NOMO-1 (cell line): ENCODE measurements at regions not wholly inside any gene's neighbourhood (a gene's known extent, or its start where the extent isn't known, plus 50 kb on each side); places are given as distances from the start of the nearest gene placed in this dataset.
"Not testable (repeated sequence)": the region's sequence is repeated elsewhere in the genome, so short reads cannot be mapped to it uniquely, and the experiment has no call there.

Experiments
- DNase-seq, 2 experiments: peaks; one replicate each; lab custom pipeline; 2025; ENCODE audit not compliant: unreplicated experiment in 2 of 2; lab: John Stamatoyannopoulos, UW

DNA sequence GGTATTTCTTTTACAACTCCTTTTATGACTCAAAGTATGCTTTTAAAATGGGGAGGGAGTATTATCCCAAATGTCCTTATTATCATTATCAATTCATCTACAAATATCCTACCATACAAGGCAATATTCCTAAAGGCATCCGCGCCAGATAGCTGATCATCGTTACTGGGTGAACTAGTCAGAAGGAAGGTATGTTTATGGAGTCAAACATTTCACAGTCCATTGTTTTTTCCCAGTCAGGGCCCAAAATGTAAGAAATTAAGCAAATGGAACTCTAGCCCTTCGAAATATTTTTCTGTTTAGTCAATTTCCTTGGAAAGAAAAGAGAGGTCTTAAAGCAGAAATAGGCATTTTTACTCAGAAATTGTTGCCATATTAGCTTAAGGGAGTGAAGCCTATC is 188.5 kb upstream of the CCNG1 start:
- no peak for DNase-seq

DNA sequence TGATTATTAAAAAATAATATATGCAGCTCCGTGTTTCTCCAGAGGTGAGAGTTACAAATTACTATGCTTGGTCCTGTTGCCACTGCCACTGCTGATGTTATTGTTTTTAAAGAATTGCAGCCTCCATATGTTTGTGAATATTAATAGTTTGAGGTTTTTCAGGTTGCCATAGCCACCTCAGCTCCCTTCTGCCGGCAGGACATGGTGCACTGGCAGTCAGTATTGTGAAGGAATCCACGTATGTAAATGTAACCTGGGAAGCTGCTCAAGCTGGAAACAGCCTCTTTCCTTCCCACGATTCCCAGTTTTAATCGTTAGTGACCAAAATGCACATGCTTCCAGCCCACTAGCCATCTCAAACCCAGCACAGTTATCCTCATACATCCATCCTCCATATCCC is 184.4 kb upstream of the CCNG1 start:
- DNase-seq, result no peak

DNA sequence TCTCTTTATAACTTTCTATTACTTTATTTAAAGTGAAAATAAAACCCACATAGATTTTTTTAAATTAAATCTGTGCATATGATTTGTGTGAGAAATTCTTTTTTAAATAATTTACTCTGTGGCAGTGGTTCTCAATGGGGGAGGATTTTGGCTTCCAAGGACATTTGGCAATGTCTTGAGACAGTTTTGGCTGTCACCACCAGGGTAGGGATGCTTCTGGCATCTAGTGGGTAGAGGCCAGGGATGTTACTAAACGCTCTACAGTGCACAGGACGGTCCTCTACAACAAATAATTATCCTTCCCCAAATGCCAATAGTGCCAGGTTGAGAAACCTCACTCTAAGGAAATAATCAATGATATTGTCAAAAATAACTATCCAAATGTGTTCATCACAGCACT is 177.9 kb upstream of the CCNG1 start:
- no peak for DNase-seq

DNA sequence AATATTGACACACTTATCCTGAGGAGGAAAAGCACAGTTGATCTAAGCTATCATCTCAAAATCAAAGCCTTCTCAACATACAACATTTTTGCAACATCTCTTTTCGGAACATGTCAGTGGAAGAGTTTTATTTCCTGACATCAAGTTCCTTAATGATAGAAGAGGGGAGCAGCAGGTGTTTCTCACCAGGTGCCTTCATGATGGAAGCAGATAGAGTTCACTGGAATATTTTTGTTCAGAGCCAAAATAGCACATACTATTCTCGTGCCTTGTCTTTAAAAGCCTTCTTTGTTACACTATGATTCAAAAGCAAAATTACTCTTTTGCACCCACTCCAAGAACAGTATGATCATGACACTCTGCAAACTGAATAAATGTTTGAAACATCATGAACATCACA is 176.9 kb upstream of the CCNG1 start:
- no peak for DNase-seq

DNA sequence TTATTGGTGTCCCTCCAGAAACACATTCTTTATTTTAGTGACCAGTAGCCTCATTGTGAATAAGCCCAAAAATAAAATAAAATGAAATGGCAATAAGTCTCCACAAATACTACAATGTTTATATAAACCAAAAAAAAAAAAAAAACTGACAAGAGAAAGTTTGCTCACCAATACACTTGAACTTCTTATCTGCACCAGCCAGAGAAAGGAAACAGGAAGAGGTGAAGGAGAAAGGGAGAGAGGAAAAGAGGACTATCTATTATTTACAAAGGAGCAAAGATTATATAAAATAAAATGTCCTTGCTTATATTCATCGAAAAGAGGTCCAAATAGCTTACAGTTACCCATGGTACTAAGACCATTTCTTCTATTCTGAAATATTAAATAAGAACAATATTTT is 176.4 kb upstream of the CCNG1 start:
- DNase-seq, result no peak

DNA sequence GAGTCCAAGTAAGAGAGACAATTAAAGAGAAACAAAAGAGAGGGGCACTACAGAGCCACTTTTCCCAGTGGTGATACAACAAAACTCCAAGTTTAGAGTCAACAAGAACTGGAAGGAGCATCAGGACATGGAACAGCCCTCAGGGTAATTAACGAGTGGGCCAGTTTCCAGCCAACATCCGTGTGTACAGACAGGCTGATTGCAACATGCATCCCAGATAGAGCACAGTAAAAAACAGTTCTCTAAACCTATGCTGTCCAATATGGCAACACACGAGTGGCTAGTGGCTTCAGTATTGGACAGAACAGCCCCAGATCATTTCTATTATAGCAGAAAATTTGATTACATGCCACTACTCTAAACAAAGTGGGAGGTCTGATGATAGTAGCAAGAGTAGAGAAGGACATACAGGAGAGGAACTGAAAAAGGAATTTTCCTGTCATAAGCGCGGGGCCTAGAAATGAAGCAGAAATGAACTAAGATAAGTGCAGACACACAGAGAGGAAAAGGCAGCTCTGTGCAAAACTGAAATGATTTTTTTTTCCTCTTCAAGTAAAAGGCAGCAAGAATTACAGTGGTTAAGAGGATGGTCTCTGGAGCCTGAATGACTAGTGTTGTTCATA is 175.6 kb upstream of the CCNG1 start:
- no peak for DNase-seq

DNA sequence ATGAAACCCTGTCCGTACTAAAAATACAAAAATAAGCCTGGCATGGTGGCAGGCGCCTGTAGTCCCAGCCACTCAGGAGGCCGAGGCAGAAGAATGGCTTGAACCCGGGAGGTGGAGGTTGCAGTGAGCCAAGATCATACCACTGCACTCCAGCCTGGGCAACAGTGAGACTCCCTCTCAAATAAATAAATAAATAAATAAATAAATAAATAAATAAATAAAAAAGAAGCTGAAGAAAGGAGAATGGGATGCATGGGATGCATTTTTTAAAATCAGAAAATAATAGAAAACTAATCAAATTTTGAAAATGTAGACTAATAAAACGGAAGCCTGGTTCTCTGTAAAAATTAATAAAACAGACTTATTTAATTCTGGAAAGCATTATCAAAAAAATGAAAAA is 171.1 kb upstream of the CCNG1 start:
- DNase-seq, result not testable (repeated sequence)

DNA sequence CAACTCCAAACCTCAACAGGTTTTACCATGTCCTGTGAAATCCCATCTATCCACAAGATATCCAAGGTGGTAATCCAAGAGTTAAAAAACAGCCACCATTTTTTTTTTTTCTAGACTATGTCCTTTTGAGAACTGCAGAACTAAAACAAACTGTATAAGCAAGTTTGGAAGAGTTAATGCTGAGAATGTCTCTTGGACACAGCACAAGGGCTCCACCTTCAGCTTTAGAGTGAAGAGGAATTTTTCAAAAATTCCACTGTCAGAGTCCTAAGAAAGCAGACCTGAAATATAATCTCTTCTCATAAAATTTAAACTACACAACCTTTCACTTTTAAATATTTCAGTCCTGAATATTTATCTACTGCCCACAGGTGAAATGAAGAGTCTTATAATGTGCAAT is 167.8 kb upstream of the CCNG1 start:
- no peak for DNase-seq

DNA sequence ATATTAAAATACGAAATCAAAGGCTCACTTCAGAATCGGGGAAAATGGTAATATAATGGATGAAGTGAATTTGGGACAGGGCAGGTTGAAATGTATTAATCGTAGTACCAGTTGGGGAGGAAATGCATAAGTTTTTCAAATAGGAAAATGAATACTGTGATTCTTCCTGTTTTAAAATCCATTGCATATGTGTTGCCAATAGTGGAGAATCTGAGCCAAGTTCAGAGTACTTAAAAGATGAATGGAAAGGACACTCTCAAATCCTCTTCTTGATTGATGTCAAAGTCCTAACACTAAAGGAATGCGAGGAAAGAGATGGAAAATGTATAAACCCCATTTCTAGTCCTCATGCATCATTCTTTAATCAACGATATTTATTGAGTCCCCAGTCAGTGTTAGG is 160.9 kb upstream of the CCNG1 start:
- DNase-seq, result no peak

DNA sequence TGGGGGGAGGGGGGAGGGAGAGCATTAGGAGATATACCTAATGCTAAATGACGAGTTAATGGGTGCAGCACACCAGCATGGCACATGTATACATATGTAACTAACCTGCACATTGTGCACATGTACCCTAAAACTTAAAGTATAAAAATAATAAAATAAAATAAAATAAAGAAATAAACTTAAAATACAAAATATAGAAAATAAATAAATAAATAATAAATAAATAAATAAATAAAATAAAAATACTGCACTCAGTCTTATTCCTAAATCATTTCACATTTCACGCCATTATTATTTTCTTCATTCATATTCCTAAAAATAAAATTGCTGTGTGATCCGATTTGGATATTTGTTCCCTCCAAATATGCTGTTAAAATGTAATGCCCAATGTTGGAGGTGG is 156.5 kb upstream of the CCNG1 start:
- DNase-seq, result not testable (repeated sequence)

DNA sequence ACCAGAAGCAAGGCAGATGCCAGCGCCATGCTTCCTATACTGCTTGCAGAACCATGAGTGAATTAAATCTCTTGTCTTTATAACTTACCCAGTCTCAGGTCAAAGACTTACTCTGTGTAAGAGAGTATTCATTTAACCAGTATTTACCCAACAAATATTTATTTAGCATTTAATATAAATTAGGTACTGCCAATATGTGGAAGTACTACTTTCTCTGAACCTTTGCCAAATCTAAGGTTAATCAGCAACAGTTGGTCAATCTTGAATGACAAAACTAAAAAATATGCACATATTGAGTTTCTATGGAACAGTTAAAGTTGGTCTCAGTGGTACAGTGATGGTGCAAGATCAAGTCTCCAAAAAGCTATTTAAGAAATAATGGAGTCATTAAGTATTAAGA is 155.9 kb upstream of the CCNG1 start:
- DNase-seq, result no peak

DNA sequence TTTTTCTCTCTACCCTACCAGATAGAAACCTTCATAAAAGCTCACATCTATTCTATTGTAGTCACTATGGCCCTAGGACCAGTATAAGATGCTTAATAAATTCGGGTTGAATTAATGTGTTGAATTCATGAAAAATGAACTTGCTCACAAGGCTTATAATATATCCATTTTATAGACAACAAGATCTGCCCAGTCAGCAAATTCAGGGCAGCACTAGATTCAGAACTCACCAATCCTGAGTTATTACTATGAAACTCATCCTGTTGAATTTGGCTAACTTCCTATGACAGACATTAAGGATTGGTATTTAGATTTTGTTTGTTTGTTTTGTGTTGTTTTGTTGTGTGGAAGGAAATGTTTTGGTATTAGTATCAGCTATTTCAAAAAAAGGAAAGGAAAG is 143.6 kb upstream of the CCNG1 start:
- no peak for DNase-seq

DNA sequence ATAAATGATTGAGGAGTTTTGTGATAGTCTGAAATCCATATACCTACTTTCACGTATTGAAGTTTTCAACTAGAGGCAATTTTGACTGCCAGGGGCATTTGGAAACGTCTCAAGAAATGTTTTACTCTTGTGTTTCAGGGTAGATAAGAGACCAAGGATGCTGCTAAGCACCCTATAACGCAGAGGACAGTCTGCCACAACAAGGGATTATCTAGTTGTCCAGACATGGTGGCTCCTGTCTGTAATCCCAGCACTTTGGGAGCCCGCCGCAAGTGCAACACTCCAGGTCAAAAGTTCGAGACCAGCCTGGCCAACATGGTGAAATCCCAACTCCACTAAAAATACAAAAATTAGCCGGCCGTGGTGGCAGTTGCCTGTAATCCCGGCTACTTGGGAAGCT is 133.7 kb upstream of the CCNG1 start:
- DNase-seq, result no peak

DNA sequence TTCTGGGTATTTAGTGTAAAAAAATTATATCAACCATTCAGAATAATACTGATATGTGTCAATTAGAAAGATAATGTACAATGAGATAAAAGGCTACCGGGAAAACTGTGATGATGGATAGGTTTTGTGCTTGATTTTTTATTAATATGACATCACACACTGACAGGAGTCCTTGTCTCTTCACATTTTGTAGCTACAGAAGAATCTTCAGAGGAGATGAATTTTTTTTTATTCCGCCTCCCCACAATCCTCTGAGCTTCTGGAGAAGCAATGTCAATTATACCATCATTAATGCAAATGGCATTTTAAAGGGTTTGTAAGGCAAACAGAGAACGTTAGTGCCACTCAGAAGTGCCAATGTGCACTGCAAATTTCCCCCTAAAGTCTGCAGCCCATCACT is 131.7 kb upstream of the CCNG1 start:
- DNase-seq, result no peak

DNA sequence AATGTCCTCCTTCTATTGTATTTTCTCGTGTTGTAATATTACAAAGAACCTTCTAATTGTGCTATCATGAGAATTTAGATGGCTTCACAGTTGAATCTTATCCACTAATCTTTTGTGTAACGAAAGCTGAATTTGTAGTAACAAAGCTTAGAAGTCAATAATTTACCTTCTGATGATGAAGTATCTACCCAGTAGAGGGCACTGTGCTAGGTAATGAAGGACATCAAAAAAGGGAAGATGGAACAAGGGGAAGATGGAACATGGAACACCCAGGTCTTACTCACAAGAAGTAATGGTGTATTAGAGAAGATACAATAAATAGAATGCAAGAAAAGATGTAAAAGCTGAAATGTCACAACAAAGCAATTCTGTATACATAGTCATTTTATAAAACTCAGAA is 131.0 kb upstream of the CCNG1 start:
- DNase-seq, result peak in 1 of 2 experiments; percentile 32

DNA sequence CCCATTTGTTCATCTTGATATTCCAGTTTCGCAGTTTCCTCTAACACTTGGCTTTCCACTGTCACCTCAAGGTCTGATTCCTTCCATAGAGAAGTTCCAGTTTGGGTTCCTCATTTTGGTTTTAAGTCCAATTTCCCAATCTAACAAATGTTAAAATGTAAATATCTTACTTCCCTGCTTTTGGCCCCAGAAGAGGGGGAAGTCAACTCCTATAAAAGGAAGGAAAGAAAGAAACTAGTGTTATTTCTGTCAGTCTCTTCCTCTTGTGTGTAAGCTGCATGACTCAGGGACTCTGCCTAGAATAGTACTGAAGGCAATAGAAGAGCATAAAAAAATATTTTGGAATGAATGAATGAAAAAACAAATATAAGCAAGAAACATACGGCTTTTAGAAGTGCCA is 127.5 kb upstream of the CCNG1 start:
- peak; percentile 83 to 94 for DNase-seq

DNA sequence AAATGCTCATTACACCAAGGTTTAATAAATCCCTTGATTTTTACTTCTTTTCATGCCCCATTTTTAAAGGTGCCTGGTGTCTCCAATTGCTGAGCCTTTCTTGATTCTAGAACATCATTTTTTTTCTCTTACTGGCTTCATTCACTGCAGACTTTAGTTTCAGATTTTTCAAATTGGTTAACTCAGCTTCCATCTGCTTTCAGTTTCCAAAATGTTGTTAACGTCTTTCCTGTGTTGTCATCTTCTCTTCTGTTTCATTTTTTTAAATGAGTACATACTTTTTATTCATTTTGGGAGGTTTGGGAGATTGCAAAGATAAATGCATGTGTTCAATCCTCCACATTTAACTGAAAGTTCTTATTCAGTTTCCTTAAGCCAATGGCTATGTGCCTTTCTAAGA is 126.4 kb upstream of the CCNG1 start:
- peak in 1 of 2 experiments; percentile 13 for DNase-seq

DNA sequence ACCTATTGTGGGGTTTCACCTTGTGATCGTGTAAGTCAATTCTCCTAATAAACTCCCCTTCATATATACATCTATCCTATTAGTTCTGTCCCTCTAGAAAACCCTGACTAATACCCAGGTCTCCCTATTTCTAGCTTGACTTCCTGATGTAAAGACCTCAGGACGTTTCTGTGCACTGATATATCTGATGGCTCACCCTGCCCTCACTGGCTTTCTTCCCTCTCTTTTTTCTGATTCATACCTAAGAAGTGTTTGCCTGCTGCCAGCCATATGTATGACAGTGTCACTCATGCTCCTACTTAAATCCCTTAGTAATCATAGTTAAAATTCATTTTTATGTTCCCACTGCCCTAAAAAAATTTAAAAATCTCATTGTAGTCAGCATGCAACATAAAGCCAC is 124.8 kb upstream of the CCNG1 start:
- DNase-seq, result no peak

DNA sequence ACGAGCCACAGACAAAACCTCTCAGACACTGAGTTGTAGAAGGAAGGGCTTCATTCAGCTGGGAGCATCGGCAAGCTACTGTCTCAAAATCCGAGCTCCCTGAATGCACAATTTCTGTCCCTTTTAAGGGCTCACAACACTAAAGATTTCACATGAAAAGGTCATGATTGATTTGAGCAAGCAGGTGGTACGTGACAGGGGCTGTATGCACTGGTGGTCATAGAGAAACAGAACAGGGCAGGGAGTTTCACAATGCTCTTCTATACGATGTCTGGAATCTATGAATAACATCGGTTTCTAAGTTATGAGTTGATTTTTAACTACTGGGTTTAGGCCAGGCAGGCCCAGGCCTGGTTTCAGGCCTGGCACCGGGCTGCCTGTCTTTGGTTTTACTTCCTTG is 124.3 kb upstream of the CCNG1 start:
- not testable (repeated sequence) for DNase-seq

DNA sequence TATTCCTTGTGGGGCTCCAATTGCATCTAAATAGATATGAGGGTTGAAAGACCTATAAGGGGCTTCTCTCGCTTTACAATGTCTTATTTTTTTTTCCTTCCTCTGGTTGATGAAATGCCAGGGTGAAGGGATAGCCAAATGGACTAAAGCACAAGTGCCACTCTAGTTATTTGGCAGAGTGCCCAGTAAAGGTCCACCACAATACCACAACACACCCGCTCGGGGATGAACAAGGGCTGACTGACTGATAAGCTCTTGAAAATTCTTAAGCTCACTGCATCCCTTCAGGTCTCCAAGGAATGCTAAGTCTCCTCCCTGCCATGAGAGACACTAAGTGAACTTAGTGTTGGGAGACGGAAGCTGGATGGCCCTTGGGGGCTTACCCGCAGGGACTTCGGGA is 121.0 kb upstream of the CCNG1 start:
- not testable (repeated sequence) for DNase-seq

DNA sequence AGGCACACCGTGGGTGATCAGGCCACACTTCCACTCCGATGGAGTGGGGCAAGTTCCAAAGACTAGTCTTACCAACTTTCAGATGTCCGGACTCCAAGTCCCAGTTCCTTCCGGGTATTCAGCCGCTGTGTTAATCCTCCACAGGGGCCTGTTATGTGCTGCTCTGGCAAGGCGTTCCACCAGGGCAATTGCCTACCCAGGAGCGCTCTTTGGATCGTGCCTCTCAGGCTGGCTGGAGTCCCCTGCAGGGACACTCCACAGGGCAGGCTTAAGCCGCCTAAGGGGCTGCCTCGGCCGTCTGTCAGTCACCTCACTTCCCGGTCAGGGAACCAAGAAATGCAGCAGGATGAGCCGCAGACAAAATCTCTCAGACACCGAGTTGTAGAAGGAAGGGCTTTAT is 118.7 kb upstream of the CCNG1 start:
- DNase-seq, result no peak

DNA sequence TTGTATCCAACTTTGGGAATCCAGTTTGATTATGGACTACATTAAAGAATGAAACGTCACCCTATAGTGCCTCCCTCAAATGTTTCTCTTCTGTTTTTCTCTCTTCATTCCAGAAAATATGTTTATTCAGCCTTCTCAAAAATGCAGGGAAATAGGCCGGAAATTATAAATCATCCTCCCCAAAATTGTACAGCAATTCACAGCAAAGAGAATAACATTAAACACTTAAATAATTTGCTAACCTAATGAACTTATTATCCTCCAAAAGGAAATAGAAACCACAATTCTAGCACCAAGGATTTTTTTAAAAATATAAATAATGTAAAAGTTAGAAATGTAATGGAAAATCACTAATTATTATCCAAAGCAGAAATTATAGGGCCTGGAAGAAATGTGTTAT is 115.9 kb upstream of the CCNG1 start:
- DNase-seq, result no peak
